HG03135 (cell line): ENCODE measurements at regions not wholly inside any gene's neighbourhood (a gene's known extent, or its start where the extent isn't known, plus 50 kb on each side); places are given as distances from the start of the nearest gene placed in this dataset.

Experiments
- ATAC-seq: cut with Tn5 transposase; IDR thresholded peaks from one replicate; pipeline ENCODE4 v1.9.1; 2021; ENCODE audit warnings: mild to moderate bottlenecking, moderate library complexity; ENCODE audit not compliant: unreplicated experiment

DNA sequence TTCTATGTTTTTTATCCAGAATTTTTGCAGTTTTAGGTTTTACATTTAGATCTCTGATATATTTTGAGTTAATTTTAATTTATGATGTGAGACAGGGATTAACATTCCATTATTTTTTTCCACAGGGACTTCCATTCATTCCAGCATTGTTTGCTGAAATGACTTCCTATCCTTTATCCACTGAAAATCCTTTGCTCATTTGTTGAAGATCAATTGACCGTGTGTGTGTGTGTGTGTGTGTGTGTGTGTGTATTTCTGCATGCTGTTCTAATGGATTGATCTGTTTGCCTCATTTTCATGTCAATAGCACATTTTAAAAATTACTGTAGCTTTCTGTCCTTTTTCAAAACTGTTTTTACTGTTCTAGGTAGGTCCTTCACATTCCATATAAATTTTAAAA, 480.3 kb downstream of the DSC3 start:
- no peak for ATAC-seq

DNA sequence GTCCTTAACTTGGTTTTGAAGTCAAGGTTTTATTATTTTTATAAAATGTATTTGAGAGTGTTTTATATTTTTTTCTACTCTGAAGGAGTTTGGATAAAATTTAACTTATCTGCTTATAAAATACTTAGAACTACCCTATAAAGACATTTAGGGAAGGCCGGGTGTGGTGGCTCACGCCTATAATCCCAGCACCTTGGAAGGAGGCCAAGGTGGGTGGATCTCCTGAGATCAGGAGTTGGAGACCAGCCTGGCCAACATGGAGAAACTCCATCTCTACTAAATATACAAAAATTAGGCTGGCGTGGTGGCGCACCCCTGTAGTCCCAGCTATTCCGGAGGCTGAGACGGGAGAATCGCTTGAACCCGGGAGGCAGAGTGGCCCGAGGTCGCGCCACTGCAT, 486.4 kb downstream of the DSC3 start:
- ATAC-seq = no peak

DNA sequence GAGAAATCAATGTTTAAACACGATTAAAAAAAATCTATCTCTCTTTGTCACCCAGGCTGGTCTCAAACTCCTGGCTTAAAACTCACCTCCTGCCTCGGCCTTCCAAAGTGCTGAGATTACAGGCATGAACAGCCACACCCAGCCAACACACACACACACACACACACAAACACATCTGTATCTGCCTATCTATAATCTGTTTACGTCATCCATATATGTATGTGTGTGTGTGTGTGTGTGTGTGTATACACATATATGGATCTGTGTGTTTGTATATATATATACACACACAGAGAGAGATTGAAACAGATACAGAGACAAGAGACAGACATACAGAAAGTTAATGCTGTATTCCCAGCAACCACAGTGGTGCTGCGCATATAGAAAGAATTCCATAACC, 497.1 kb downstream of the DSC3 start:
- ATAC-seq = no peak

DNA sequence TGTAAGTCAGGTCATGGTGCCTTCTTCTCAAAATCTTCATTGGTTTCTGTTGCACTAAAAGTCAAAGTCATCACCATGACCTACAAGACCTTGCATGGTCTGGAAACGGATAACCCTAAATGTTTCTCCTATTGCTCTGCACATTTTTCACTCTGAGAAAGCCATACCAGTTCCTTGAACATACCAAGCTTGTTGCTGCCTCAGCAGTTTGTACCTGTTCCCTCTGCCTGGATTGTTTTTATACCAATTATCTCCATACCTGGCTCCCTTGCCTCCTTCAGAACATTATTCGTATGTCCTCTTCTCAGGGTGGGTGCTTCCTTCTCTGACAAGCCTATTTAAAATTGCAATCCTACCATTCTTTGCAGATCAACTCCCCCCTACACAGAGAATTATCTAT, 498.4 kb downstream of the DSC3 start:
- no peak for ATAC-seq

DNA sequence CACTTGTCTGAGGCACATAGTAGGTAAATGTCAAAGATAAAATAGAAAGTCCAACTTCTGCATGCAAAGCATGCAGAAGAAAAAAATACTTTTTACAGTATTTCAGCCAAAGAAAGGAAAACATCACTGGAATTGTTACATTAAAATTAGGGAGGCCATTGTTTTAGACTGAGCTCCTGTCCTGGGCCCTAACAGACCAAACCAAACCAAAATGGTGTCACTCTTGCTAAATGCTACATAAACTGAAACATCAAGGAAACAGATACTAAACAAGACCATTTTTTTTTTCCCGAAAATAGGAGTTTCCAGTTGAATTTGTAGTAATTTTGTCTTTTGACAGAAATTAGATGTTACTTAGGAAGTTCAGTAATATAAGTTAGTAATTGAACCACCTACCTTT, 508.8 kb downstream of the DSC3 start:
- ATAC-seq = no peak

DNA sequence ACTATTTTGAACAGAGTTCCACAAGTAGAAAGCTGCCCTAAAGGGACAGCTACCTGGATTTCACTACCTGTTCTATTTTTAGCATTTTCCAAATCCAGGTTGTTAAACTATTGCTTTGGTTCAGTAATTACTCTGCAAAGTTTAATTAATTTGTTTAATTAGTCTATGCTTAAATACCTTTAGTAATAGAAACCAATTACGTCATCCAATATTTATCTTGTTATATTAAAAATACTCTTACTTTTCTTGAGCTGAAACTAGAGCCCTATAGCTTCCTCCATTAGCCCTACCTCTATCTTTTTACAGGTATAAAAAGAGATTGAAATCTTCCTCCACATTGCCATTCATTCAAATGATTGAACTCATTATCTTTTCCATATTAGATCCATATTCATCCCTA, 514.6 kb downstream of the DSC3 start:
- ATAC-seq = no peak

DNA sequence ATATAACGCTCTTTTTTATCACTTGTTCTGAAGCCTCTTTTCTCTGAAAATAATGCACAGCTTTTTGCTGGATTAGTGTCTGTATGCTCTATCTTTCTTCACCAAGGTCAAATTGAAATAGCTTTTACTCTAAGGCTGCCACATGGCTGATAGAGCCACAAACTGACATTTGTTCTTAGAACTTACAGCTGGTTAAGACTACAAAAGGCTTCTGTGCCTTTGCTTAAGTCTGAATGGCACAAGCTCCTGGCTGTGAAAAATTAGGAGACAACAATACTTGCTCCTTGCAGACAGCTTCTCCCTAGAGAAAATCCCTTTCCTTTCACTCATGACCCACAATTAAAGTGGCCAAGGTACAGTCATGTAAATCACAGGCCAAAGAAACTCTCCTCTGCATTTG, 515.3 kb downstream of the DSC3 start:
- no peak for ATAC-seq

DNA sequence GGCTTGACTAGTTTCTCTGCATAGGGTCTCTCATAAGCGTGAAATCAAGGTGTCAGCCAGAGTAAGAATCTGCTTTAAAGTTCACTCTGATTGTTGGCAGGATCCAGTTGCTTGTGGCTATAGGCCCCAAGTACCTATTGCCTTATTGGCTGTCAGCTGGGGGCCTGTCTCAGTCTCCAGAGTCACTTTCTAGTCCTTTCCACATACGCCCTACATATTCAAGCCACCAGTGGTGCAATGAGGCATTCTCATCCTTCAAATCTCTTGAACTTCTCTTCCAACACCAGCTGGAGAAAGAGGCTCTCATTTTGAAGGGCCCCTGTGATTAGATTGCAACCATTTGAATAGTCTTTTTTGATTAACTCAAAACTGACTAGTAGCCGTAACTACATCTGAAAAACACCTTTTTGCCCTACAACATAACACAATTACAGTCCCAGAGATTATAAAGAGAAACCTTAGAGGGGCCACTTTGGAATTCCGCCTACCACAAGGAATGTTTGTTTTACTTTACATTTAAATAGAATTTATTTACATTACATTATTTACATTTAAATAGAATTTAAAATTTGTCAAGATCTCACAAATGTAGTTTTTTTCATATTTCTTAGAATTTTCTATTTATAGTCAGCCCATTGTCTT, 520.1 kb downstream of the DSC3 start:
- no peak for ATAC-seq

DNA sequence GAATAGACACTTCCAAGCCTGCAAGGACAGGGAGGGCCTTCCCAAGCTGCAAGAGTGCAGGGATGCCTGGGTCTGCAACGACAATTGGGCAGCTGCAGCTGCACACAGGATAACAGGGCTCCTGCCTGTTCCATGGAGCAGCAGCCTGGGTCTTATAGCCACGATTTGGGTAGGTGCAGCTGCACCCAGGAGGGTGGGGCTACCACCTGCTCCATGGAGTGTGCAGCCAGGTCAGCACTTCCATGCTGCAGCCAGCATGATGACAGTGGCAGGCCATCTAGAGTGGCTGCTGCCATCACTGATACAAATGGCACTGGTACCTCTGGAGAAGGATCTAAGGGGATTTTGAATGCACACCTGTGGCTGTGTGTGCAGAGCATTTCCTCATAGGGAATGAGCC, 528.5 kb downstream of the DSC3 start:
- no peak for ATAC-seq

DNA sequence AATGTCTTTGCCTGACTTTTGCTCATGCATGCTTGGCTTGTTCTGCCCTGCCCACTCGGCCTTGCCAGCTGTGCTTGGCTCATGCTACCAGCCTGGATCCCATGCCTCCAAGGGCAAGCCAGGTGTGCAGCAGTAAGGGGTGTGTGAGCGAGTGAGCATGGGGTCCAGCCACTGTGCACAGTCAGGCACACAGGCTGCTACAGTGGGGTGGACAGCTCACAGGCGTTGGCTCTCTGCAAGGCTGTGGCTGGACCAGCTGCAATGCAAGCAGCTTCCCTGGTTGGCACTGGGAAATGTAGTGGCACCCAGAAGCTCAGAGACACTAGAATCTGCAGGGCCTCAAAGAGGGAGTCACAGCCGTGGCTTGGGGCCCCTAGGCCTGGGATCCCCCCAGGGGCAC, 529.7 kb downstream of the DSC3 start:
- no peak for ATAC-seq

DNA sequence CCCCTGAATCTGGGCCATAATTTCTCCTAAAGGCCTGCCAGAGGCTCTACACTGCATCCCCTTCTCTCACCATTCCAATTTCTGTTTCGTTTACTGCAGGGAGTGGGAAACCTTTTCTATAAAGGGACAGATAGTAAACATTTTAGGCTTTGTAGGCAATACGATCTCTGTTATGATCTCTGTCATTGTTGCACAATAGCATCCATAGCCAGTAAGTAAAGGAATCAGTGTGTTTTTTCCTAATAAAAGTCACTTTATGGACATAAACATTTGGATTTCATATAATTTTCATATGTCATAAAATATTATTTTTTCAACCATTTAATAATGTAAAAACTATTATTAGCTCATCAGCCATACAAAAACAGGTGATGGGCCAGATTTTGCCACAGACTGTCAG, 531.7 kb downstream of the DSC3 start:
- ATAC-seq = no peak

DNA sequence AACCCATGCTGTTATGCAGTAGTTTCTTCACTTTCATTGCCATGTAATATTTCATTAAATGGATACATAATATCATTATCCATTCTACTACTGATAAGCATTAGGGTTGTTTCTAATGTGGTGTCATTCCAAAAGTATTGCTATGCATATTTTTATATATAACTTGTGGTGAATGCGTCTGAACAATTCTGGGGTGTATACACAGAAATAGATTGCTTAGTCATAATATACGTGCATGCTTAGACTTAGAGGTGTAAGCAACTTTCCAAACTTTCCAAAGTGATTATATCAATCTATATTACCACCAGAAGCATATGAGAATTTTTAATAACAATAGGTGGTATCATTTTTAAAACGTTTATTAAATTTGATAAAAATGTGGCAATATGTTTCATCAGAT, 540.9 kb downstream of the DSC3 start:
- no peak for ATAC-seq

DNA sequence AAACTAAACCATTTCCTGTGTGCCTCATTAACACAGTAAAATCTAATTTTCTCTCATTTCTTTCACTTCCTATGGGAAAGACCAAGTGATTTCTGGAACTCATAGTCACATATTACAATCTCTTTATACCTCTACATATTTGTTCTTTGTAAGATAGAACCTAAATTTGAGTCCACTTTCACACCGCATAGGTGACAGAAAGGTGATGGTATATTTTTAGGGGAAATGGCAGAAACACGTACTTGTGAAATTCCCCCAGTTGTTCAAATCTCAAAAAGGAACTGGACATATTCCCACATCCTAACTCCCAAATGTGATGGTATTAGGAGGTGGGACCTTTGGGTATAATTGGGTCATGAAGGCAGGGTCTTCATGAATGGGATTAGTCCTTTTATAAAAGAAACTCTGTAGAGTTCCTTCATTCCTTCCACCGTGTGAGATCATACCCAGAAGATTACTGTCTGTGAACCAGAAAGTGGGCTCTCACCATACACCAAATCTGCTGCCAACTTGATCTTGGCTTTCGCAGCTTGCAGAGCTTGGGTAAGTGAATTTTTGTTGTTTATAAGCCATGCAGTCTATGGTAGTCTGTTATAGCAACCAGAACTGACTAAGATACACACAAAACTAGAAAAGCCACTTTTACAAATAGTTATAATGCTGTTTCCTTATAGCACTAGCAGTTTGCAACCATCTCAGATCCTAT, 542.1 kb downstream of the DSC3 start:
- no peak for ATAC-seq

DNA sequence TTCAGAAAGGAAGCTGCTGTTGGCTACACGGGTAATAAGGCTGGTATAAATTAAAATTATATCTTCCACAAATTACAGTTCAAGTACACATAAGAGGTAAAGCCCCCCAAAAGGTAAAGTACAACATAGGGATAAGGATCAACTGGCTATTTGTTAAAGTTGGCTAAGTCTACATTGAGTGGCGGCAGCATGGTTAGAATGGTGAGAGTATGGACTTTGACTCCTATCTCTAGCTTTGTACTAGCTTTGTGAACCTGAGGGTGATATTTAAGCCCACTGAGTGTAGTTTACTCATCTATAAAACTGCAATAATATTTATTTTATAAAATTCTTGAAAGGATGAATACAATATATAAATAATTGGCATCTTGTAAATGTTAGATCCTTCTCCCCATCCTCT, 542.8 kb downstream of the DSC3 start:
- no peak for ATAC-seq

DNA sequence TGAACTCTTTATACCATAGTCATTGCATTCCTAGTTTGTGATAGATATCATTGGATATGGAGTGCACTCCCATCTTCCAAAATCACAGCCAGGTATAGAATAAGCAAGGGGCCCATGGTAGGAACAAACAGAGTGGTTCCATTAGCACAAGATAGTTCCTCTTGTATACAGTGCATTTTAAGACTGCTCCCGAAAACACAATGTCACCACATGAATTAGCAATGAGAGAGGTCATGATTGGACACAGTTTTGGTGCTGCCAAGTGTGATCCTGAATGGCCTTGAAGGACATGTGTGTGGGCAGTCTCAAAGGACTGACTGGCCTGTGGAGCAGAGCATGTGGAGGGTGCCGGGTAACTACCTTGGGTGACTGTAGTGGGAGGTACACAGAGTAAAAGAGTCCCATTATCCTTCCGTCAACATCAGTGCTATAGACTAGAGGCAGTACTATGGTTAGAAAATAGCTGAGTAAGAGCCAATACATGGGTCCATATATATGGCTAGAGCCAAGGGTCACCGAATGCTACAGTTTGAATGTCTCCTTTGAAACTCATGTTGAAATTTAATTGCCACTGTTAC, 549.9 kb downstream of the DSC3 start:
- ATAC-seq = no peak

DNA sequence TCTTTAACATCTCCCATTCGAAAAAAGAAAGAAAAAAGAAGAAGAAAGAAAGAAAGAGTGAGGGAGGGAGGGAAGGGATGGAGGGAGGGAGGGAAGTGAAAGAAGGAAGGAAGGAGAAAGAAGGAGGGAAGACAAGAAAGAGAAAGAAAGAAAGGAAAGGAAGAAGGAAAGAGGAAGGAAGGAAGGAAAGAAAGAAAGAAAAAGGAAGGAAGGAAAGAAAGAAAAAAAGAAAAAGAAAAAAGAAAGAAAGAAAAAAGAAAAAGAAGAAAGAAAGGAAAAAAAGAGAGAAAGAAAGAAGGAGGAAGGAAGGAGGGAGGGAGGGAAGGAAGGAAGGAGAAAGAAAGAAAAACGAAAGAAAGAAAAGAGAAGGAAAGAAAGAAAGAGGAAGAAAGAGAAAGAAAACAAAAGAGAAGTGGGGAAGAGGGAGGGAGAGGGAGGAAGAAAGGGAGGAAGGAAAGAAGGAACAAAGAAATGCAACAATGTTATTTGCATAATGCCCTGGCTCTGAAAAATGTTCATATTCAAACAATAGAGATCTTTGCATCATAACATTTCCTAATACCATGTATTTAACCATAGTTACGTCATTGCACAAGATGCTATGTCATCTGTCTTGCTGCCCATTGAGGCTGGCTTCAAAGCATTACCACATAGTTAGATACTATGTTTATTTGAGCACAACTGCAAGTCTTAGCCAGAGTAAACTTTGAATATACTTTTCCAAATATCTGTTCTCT, 550.6 kb downstream of the DSC3 start:
- ATAC-seq = no peak

DNA sequence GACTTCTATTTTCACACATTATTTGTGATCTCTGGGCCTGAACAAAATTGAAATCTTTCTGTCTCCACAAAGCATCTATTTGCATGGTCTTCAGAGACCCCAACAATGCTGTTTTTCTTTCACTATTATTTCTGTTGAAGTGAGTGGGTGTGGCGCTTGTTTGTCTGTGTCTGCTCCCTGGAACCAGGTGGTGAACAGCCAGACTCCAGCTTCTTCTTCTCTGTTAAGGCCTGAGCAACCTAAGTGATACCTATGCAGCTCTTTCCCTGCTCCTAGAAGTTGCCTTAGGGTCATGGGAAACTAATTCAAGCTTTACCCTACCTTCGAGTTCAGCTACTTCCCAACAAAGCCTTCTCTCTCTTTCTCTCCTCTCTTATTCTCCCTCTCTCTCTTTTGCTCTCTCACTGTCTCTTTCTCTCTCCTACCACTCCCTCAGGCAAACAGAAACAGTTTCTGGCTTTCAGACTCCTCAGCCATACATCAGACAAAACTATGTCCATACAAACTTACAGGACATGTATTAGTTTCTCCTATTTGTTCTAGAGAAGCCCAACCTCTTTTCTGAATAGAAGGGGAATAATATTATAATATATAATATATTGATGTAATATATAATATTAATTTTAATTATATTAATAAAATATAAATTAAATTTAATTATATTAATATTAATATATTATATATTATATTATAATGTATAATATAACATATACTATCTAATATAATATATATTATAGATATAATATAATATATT, 552.5 kb downstream of the DSC3 start:
- no peak for ATAC-seq

DNA sequence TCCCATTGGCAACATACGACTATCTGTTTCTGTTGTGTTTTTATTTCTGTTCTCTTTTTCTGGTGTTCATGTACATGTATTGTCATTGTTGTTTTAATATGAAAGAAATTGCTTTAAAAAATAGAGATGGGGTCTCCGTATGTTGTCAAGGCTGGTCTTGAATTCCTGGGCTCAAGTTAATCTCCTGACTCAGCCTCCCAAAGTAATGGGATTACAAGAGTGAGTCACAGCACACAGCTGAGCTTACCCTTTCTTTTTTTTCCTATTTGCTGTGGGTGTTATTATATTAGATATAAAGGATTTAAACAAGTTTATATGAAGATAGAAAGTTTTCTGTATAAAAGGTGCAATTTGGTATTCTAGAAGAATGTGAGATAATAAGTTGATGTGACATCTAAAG, 554.6 kb downstream of the DSC3 start:
- no peak for ATAC-seq

DNA sequence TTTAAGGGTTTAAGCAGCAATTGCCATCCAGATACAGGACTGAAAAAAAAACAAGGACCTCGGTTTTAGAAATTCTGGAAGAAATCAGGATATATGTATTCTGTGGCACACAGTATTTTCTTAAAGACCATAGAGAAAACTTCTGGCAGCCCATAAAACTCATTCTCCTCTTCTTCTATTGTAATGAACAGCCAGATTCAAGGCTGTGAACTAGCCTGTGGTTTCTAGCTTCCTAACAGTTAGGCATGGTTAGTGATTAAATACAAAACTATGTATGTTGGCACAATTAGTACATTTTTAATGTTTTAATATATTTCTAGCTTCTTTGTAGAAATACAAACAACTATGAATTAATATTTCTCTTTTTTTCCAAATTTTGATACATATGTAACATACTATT, 555.7 kb downstream of the DSC3 start:
- ATAC-seq = no peak

DNA sequence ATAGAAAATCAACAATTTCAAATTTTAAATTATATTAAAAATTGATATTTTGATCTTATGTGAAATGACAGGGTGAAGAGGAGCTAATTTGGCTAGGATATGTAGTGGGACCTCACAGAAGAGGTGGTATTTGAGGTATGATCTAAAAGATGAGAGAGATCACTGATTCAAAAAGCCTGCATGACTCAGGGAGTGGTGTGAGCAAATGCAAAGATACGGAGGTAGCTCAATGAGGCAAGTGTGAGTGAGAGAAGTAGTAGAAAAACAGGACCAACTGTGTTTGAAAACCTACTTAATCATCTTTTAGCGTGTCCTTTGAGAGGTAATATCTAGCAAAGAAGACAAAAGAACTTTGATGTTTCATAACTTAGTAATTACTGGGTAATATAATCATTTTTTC, 557.5 kb downstream of the DSC3 start:
- no peak for ATAC-seq

DNA sequence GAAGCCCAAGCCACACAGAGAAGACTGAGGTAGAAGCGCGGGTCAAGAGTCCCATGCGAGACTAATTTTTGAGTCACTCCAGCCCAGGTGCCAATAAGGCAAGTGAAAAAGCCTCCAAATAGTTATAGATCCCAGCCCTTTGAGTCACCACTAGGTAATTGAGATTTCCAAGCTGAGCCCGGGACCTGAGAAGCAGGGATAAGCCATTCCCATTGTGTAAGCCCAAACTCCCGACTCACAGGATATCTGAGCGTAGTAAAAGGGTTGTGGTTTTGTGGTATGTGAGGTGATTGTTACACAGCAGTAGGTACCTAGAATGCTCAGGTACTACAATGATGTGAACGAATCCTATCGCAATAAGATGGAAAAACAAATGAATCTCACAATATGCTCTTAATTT, 560.7 kb downstream of the DSC3 start:
- ATAC-seq = no peak
